H1 (cell line): ENCODE measurements at regions not wholly inside any gene's neighbourhood (a gene's known extent, or its start where the extent isn't known, plus 50 kb on each side); places are given as distances from the start of the nearest gene placed in this dataset.

Source experiments
- CHD2 ChIP-seq: IDR thresholded peaks from 2 replicates; pipeline ENCODE4 v1.6.1; 2012; ENCODE audit warnings: low read length, improper control_type of control experiment
- RBBP5 ChIP-seq: IDR thresholded peaks from 2 replicates; pipeline ENCODE4 v1.7.1; 2012; ENCODE audit warnings: low read depth, mild to moderate bottlenecking, inconsistent platforms, low read length, moderate library complexity, borderline replicate concordance
- SIN3A ChIP-seq, 2 experiments: IDR thresholded peaks in 1 of 2; conservative IDR thresholded peaks in 1 of 2; 2 replicates each; pipeline ENCODE4 v1.6.1; 2011 to 2012; ENCODE audit warnings: low read length in 2 of 2, improper control_type of control experiment in 1 of 2, low read depth in 1 of 2, mild to moderate bottlenecking in 1 of 2
- TF ChIP-seq, protein P1 (sequence below), 3 experiments: IDR thresholded peaks; 1 replicate in 2 of 3; 2 replicates in 1 of 3; pipeline versions ENCODE4 v1.5.1 to v1.6.1; 2011; ENCODE audit warnings: low read length in 3 of 3, mild to moderate bottlenecking in 3 of 3, inconsistent platforms in 2 of 3, low read depth in 1 of 3, moderate library complexity in 1 of 3; ENCODE audit not compliant: insufficient read depth in 1 of 3; ENCODE audit errors: control extremely low read depth in 1 of 3
- TF ChIP-seq, protein P2 (sequence below): IDR thresholded peaks from 2 replicates; pipeline ENCODE4 v1.6.1; 2012; ENCODE audit warnings: inconsistent platforms

- TF ChIP-seq CHD2 (no peak), SIN3A (conservative IDR thresholded peaks at IDR 0.05 in 1 of 2, IDR thresholded peaks at IDR 0.05 in 1 of 2; ENCODE audit: low read depth in 1 of 2, low read length in 2 of 2) (no peak), RBBP5 (no peak)
- TF ChIP-seq, protein P1, sequence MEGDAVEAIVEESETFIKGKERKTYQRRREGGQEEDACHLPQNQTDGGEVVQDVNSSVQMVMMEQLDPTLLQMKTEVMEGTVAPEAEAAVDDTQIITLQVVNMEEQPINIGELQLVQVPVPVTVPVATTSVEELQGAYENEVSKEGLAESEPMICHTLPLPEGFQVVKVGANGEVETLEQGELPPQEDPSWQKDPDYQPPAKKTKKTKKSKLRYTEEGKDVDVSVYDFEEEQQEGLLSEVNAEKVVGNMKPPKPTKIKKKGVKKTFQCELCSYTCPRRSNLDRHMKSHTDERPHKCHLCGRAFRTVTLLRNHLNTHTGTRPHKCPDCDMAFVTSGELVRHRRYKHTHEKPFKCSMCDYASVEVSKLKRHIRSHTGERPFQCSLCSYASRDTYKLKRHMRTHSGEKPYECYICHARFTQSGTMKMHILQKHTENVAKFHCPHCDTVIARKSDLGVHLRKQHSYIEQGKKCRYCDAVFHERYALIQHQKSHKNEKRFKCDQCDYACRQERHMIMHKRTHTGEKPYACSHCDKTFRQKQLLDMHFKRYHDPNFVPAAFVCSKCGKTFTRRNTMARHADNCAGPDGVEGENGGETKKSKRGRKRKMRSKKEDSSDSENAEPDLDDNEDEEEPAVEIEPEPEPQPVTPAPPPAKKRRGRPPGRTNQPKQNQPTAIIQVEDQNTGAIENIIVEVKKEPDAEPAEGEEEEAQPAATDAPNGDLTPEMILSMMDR (IDR thresholded peaks at IDR 0.05; ENCODE audit: control extremely low read depth in 1 of 3, insufficient read depth in 1 of 3, low read depth in 1 of 3, low read length in 3 of 3): no peak
- TF ChIP-seq, protein P2, sequence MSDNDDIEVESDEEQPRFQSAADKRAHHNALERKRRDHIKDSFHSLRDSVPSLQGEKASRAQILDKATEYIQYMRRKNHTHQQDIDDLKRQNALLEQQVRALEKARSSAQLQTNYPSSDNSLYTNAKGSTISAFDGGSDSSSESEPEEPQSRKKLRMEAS: no peak
Measured at GRCh38 chr5:93224624-93225023, 356.4 kb downstream of the NR2F1-AS1 start.
